ENCODE measurements at regions not wholly inside any gene's neighbourhood (a gene's known extent, or its start where the extent isn't known, plus 50 kb on each side); places are given as distances from the start of the nearest gene placed in this dataset.

- TF ChIP-seq CTCF (IDR thresholded peaks at IDR 0.05; ENCODE audit: low read depth, low read length, poor library complexity, severe bottlenecking) (no peak), EZH2phosphoT487 (IDR thresholded peaks at IDR 0.05; ENCODE audit: borderline replicate concordance, low read length) (no peak)
These were observed 194.3 kb upstream of the BDNF start for GRCh38 chr11:27894552-27894951.

Data from DOHH2 (cell line).